ENCODE measurements at regions not wholly inside any gene's neighbourhood (a gene's known extent, or its start where the extent isn't known, plus 50 kb on each side); places are given as distances from the start of the nearest gene placed in this dataset.

DNA sequence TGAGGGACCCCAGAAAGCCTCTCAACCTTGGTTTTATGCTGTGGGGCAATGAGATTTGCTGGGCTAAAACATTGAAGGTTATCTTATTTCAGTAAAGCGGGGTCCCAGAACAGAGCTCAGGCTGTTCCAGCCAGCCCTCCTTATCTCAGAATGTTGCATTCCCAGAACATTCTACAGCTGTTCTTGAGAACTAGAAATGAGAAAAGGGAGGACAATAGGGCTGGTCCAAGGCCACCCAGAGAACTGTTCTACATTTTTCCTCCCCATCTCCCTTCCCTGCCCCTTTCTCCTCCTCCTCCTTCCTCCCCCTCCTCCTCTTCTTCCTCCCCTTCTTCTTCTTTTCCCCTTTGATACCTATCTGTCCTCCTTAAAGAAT is 70.4 kb upstream of the SLC7A11 start:
- no peaks in the 10 kb centered on the region for H3K9me3 ChIP-seq (replicated peaks in 1 of 2; ENCODE audit: control insufficient read depth in 1 of 2, insufficient read depth in 1 of 2, low read length in 2 of 2)
- intact Hi-C loops (cut with micrococcal nuclease), result no loop called here
- DNase-seq, result no peak
- H3K27me3 ChIP-seq (ENCODE audit: control insufficient read depth in 2 of 2, insufficient read depth in 2 of 2, low read length in 2 of 2), result no peaks in the 10 kb centered on the region
- H3K79me2 ChIP-seq (ENCODE audit: insufficient read depth, low read length), result no peaks in the 10 kb centered on the region
- no peak overlapping the region for H2AFZ ChIP-seq (ENCODE audit: insufficient read depth, low read depth, low read length, poor library complexity, severe bottlenecking)
- H3K27ac Mint-ChIP-seq, result no peak overlapping the region
- H3K27ac ChIP-seq (ENCODE audit: low read depth in 1 of 2, low read length in 2 of 2), result no peak overlapping the region
- no peak overlapping the region for H3K4me3 Mint-ChIP-seq
- no peak overlapping the region for H3K4me3 ChIP-seq (replicated peaks in 1 of 3; ENCODE audit: low read depth in 2 of 3, low read length in 3 of 3)
- peaks cover 3 to 4% of the 10 kb centered on the region in 2 donors for H3K4me1 ChIP-seq (ENCODE audit: control insufficient read depth in 1 of 2, insufficient read depth in 2 of 2, low read length in 2 of 2)
- no peak overlapping the region for H3K4me2 ChIP-seq (replicated peaks; ENCODE audit: extremely low read depth, low read length, poor library complexity, severe bottlenecking)
- TF ChIP-seq, protein P1, sequence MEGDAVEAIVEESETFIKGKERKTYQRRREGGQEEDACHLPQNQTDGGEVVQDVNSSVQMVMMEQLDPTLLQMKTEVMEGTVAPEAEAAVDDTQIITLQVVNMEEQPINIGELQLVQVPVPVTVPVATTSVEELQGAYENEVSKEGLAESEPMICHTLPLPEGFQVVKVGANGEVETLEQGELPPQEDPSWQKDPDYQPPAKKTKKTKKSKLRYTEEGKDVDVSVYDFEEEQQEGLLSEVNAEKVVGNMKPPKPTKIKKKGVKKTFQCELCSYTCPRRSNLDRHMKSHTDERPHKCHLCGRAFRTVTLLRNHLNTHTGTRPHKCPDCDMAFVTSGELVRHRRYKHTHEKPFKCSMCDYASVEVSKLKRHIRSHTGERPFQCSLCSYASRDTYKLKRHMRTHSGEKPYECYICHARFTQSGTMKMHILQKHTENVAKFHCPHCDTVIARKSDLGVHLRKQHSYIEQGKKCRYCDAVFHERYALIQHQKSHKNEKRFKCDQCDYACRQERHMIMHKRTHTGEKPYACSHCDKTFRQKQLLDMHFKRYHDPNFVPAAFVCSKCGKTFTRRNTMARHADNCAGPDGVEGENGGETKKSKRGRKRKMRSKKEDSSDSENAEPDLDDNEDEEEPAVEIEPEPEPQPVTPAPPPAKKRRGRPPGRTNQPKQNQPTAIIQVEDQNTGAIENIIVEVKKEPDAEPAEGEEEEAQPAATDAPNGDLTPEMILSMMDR (IDR thresholded peaks at IDR 0.05), result no peak
- no peaks in the 10 kb centered on the region for H3K36me3 ChIP-seq (replicated peaks in 1 of 2; ENCODE audit: control insufficient read depth in 1 of 2, insufficient read depth in 2 of 2, low read length in 2 of 2)
- peaks cover 2% of the 10 kb centered on the region for H3K4me1 Mint-ChIP-seq
- no peak overlapping the region for H3K9ac ChIP-seq (ENCODE audit: insufficient read depth, low read length, poor library complexity, severe bottlenecking)
- peaks cover 4 to 7% (median 4%) of the 10 kb centered on the region in 3 donors for H3K27me3 Mint-ChIP-seq (ENCODE audit: low read depth in 3 of 3)
- no peaks in the 10 kb centered on the region for H4K20me1 ChIP-seq (ENCODE audit: insufficient read depth, low read length)
- no CpG with 5 or more reads among the region's 1 CpG for WGBS (ENCODE audit: insufficient coverage)
- peaks cover 7 to 22% (median 10%) of the 10 kb centered on the region in 7 donors for H3K9me3 Mint-ChIP-seq
- no peaks in the 10 kb centered on the region for H3K36me3 Mint-ChIP-seq

DNA sequence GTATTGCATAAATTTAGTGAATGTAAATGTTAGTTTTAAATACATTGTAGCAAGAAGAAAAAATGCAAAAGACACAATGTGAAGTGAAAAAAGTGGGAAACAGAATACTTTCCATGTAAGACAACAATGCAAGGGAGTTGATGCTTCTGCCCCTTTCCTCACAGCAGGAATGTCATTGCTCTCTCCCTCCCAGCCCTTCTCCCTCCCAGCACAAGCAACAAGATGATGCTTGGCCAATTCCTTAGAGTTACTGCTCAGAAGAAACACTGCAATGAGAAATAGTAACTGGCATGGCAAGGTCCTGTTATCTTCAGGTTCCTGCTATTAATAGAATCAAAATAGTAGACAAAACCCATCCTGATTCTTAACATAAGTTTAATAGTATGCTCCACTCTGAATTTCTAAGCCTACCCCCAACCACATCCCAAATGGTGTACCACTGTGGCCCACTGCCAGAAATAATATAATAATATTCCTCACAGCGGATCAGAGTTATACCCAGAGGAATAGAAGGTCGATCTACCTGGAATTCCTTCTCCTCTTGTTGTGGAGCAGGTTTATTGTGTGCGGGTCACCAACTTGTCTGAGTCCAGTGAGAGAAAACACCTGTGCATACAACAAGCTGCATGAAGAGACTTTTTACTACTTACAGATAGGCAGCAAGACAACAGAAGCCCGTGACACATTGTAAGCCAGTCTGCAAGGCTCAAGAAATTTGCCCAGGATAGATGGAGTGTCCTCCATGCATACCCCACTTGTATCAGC is 69.8 kb upstream of the SLC7A11 start:
- intact Hi-C loops (cut with micrococcal nuclease), result no loop called here
- Histone ChIP-seq H3K4me1 (ENCODE audit: control insufficient read depth in 1 of 2, insufficient read depth in 2 of 2, low read length in 2 of 2) (peaks cover 7 to 9% of the 10 kb centered on the region in 2 donors), H3K9me3 (replicated peaks in 1 of 2; ENCODE audit: control insufficient read depth in 1 of 2, insufficient read depth in 1 of 2, low read length in 2 of 2) (peaks cover 0 to 4% of the 10 kb centered on the region in 2 donors), H3K79me2 (ENCODE audit: insufficient read depth, low read length) (no peaks in the 10 kb centered on the region), H3K36me3 (replicated peaks in 1 of 2; ENCODE audit: control insufficient read depth in 1 of 2, insufficient read depth in 2 of 2, low read length in 2 of 2) (no peaks in the 10 kb centered on the region), H2AFZ (ENCODE audit: insufficient read depth, low read depth, low read length, poor library complexity, severe bottlenecking) (no peak overlapping the region), H3K4me2 (replicated peaks; ENCODE audit: extremely low read depth, low read length, poor library complexity, severe bottlenecking) (no peak overlapping the region), H3K9ac (ENCODE audit: insufficient read depth, low read length, poor library complexity, severe bottlenecking) (no peak overlapping the region), H3K4me3 (replicated peaks in 1 of 3; ENCODE audit: low read depth in 2 of 3, low read length in 3 of 3) (no peak overlapping the region), H4K20me1 (ENCODE audit: insufficient read depth, low read length) (no peaks in the 10 kb centered on the region), H3K27me3 (ENCODE audit: control insufficient read depth in 2 of 2, insufficient read depth in 2 of 2, low read length in 2 of 2) (no peaks in the 10 kb centered on the region), H3K27ac (ENCODE audit: low read depth in 1 of 2, low read length in 2 of 2) (no peak overlapping the region)
- WGBS (ENCODE audit: insufficient coverage), result 100% methylated on average over 1 of the region's 4 CpGs
- no peak for DNase-seq
- Mint-ChIP-seq H3K36me3 (peaks cover 0 to 2% of the 10 kb centered on the region in 2 donors), H3K27me3 (ENCODE audit: low read depth in 3 of 3) (peaks cover 4 to 7% (median 4%) of the 10 kb centered on the region in 3 donors), H3K9me3 (peaks cover 13 to 28% (median 15%) of the 10 kb centered on the region in 7 donors), H3K4me1 (peaks cover 8% of the 10 kb centered on the region), H3K27ac (no peak overlapping the region), H3K4me3 (no peak overlapping the region)
- TF ChIP-seq, protein P1 (IDR thresholded peaks at IDR 0.05), result no peak

All from CD14-positive monocyte (primary cell).